NT2/D1 (cell line): ENCODE measurements at regions not wholly inside any gene's neighbourhood (a gene's known extent, or its start where the extent isn't known, plus 50 kb on each side); places are given as distances from the start of the nearest gene placed in this dataset.

Experiments
- YY1 ChIP-seq: IDR thresholded peaks from 2 replicates; pipeline ENCODE4 v1.6.1; 2011; ENCODE audit not compliant: insufficient read length, insufficient read depth
- ZNF274 ChIP-seq: IDR thresholded peaks from 2 replicates; pipeline ENCODE4 v1.6.1; 2011; ENCODE audit warnings: mild to moderate bottlenecking, low read depth, low read length

- TF ChIP-seq YY1 (no peak), ZNF274 (no peak)
Observed at GRCh38 chr5:29069104-29069402, 2030.7 kb upstream of the CDH9 start.
